ENCODE measurements at regions not wholly inside any gene's neighbourhood (a gene's known extent, or its start where the extent isn't known, plus 50 kb on each side); places are given as distances from the start of the nearest gene placed in this dataset.

DNA sequence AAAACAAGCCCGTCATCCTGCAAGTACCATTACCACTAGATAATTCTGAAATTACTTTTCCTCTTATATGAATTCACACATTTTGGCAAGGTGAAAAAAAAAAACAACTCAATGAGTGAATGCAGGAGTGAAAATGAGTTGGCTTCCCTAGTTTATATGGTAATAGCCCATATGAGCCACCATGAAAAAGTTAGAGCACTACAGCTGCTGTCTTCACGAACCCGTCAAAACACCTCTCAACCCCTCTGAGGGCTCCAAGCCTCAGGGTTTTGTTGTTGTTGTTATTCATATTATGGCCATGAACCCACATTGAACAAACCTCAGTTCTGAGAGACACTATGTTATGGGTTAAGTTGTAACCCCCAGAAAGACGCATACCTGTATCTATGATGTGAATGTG, 289.9 kb upstream of the CAND1 start:
- no peak for TF ChIP-seq POLR2A (IDR thresholded peaks at IDR 0.05)
- TF ChIP-seq, protein P1, sequence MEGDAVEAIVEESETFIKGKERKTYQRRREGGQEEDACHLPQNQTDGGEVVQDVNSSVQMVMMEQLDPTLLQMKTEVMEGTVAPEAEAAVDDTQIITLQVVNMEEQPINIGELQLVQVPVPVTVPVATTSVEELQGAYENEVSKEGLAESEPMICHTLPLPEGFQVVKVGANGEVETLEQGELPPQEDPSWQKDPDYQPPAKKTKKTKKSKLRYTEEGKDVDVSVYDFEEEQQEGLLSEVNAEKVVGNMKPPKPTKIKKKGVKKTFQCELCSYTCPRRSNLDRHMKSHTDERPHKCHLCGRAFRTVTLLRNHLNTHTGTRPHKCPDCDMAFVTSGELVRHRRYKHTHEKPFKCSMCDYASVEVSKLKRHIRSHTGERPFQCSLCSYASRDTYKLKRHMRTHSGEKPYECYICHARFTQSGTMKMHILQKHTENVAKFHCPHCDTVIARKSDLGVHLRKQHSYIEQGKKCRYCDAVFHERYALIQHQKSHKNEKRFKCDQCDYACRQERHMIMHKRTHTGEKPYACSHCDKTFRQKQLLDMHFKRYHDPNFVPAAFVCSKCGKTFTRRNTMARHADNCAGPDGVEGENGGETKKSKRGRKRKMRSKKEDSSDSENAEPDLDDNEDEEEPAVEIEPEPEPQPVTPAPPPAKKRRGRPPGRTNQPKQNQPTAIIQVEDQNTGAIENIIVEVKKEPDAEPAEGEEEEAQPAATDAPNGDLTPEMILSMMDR (IDR thresholded peaks at IDR 0.05): no peak

Measured in lower leg skin (tissue), 3 donors.